GM12878 (cell line): ENCODE measurements at regions not wholly inside any gene's neighbourhood (a gene's known extent, or its start where the extent isn't known, plus 50 kb on each side); places are given as distances from the start of the nearest gene placed in this dataset.

Experiments used
- ATAC-seq: fragments of 200-7000 bp; cut with Tn5 transposase; 3 replicates; pipeline ENCODE4 v1.9.1; 2020; ENCODE audit warnings: mild to moderate bottlenecking, moderate library complexity
- BruUV-seq: library from RNA; stranded (reverse); fragments of 400-500 nt; replicated peaks from 2 replicates; lab custom pipeline; 2021; lab: Mats Ljungman, UMichigan
- CTCF ChIA-PET: fragments of 300-600 bp; sonication (Branson Sonifier 250); formaldehyde crosslinking; extraction: SDS; loops from one replicate; lab custom pipeline; 2021; ENCODE audit warnings: inconsistent platforms; lab: Yijun Ruan, JAX
- POLR2A ChIA-PET: fragments of 350-600 bp; formaldehyde crosslinking; extraction: SDS; loops from one replicate; lab custom pipeline; 2021; ENCODE audit warnings: inconsistent platforms; lab: Charles Lee
- RAD21 ChIA-PET: fragments of 300-600 bp; sonication (Branson Sonifier 250); formaldehyde crosslinking; loops from one replicate; lab custom pipeline; 2023; ENCODE audit warnings: antibody characterized with exemption; ENCODE audit not compliant: unreplicated experiment; lab: Charles Lee
- SMC1A ChIA-PET: fragments of 300-600 bp; sonication (Branson Sonifier 250); formaldehyde crosslinking; loops from one replicate; lab custom pipeline; 2023; ENCODE audit not compliant: unreplicated experiment, uncharacterized antibody; lab: Charles Lee
- DNase-seq: peaks from one replicate; pipeline ENCODE4 v3.0.0-alpha.2; 2011; ENCODE audit warnings: low read depth, low spot score
- FAIRE-seq: peaks from 3 replicates; lab custom pipeline; 2011; peaks lifted over from hg19 to GRCh38; lab: Jason Lieb, UNC
- H2AFZ ChIP-seq: 2 replicates; pipeline ENCODE4 v1.6.0; 2011; ENCODE audit warnings: low read depth, low read length, control low read depth; ENCODE audit not compliant: control insufficient read depth
- H3K27ac ChIP-seq: 2 replicates; pipeline ENCODE4 v1.5.1; 2011; ENCODE audit warnings: control low read depth; ENCODE audit not compliant: control insufficient read depth, insufficient read depth
- H3K27me3 ChIP-seq, 2 experiments: replicated peaks in 1 of 2; 2 replicates each; pipeline versions ENCODE4 v1.6.0 to v1.6.1; 2011; ENCODE audit warnings: low read length in 1 of 2; ENCODE audit not compliant: control insufficient read depth in 2 of 2, insufficient read depth in 2 of 2
- H3K36me3 ChIP-seq, 2 experiments: 2 replicates each; pipeline ENCODE4 v1.5.1; 2011; ENCODE audit warnings: low read length in 1 of 2; ENCODE audit not compliant: control insufficient read depth in 2 of 2, insufficient read depth in 2 of 2
- H3K4me1 ChIP-seq: 2 replicates; pipeline ENCODE4 v1.6.1; 2011; ENCODE audit warnings: mild to moderate bottlenecking, low read length, moderate library complexity, mixed read lengths; ENCODE audit not compliant: control insufficient read depth, insufficient read depth
- H3K4me2 ChIP-seq: 2 replicates; pipeline ENCODE4 v1.6.0; 2011; ENCODE audit warnings: control low read depth; ENCODE audit not compliant: control insufficient read depth, insufficient read depth
- H3K4me3 ChIP-seq: fragments of 200-600 bp; sonication (generic); 2 replicates; pipeline ENCODE4 v1.5.1; 2016
- H3K79me2 ChIP-seq: 2 replicates; pipeline ENCODE4 v1.6.0; 2011; ENCODE audit warnings: low read length; ENCODE audit not compliant: control insufficient read depth, insufficient read depth
- H3K9ac ChIP-seq: 2 replicates; pipeline ENCODE4 v1.8.0; 2011; ENCODE audit warnings: low read length, control low read depth, mixed read lengths; ENCODE audit not compliant: control insufficient read depth, insufficient read depth
- H3K9me3 ChIP-seq: replicated peaks from 3 replicates; pipeline ENCODE4 v1.5.1; 2011; ENCODE audit warnings: mild to moderate bottlenecking, low read length; ENCODE audit not compliant: control insufficient read depth, insufficient read depth
- H4K20me1 ChIP-seq: 2 replicates; pipeline ENCODE4 v1.6.0; 2011; ENCODE audit not compliant: control insufficient read depth, insufficient read depth
- ATF2 ChIP-seq: IDR thresholded peaks from 2 replicates; pipeline ENCODE4 v1.6.1; 2012; ENCODE audit warnings: low read length, inconsistent platforms
- KDM1A ChIP-seq: fragments of 200-600 bp; sonication (generic); IDR thresholded peaks from 2 replicates; pipeline ENCODE4 v1.6.1; 2016; ENCODE audit warnings: borderline replicate concordance
- NR2F1 ChIP-seq: fragments of 450-650 bp; conservative IDR thresholded peaks from 2 replicates; pipeline ENCODE4 v1.6.1; 2017; ENCODE audit warnings: mild to moderate bottlenecking
- NRF1 ChIP-seq: conservative IDR thresholded peaks from 2 replicates; pipeline ENCODE4 v1.6.1; 2011; ENCODE audit warnings: mild to moderate bottlenecking, low read depth, low read length, improper control_type of control experiment
- RFX5 ChIP-seq: IDR thresholded peaks from 2 replicates; pipeline ENCODE4 v1.6.1; 2011; ENCODE audit warnings: low read depth, low read length, improper control_type of control experiment
- SIX5 ChIP-seq: IDR thresholded peaks from 2 replicates; pipeline ENCODE4 v1.6.1; 2011; ENCODE audit warnings: mild to moderate bottlenecking, low read depth, low read length, moderate library complexity; ENCODE audit not compliant: severe bottlenecking
- SMAD5 ChIP-seq: IDR thresholded peaks from 2 replicates; pipeline ENCODE4 v1.6.1; 2016; ENCODE audit warnings: antibody characterized with exemption, low read depth
- STAT1 ChIP-seq: fragments of 450-650 bp; conservative IDR thresholded peaks from 2 replicates; pipeline ENCODE4 v1.6.1; 2014; ENCODE audit warnings: antibody characterized with exemption, mild to moderate bottlenecking
- TARDBP ChIP-seq: IDR thresholded peaks from 2 replicates; pipeline ENCODE4 v1.6.1; 2016; ENCODE audit warnings: borderline replicate concordance
- ZBTB4 ChIP-seq: fragments of 450-650 bp; formaldehyde crosslinking; IDR thresholded peaks from 2 replicates; pipeline ENCODE4 v1.4.0; 2022; ENCODE audit warnings: mild to moderate bottlenecking, moderate library complexity
- ZZZ3 ChIP-seq: IDR thresholded peaks from 2 replicates; pipeline ENCODE4 v1.6.1; 2011; ENCODE audit warnings: low read depth; ENCODE audit not compliant: control insufficient read depth, insufficient read length
- WGBS: methylation state at CpG from one replicate; pipeline ENCODE4 v1.1.6; 2016; ENCODE audit warnings: low lambda C conversion rate; ENCODE audit not compliant: insufficient replicate concordance, insufficient coverage; ENCODE audit errors: missing lambda C conversion rate; 5-methylcytosine and 5-hydroxymethylcytosine counted together
- in situ Hi-C: fragments of 300-500 bp; cut with MboI; formaldehyde crosslinking; loops from 9 replicates; pipeline ENCODE4 v1.14.3; 2018; ENCODE audit warnings: mixed read lengths
- intact Hi-C: fragments of 100-400 bp; cut with micrococcal nuclease; formaldehyde crosslinking; loops from one replicate; pipeline ENCODE4 v1.14.2; 2022; ENCODE audit not compliant: unreplicated experiment
- TF ChIP-seq, protein P1 (sequence below): IDR thresholded peaks from 2 replicates; pipeline ENCODE4 v1.6.1; 2012; ENCODE audit warnings: low read depth, low read length, improper control_type of control experiment
- TF ChIP-seq, protein P2 (sequence below): fragments of 450-650 bp; IDR thresholded peaks from 2 replicates; pipeline ENCODE4 v1.6.1; 2017; ENCODE audit warnings: mild to moderate bottlenecking, low read depth, inconsistent platforms; ENCODE audit not compliant: poor library complexity, severe bottlenecking

- Histone ChIP-seq H3K79me2 (no peaks in the 10 kb centered on the region), H3K9ac (no peak overlapping the region), H3K4me2 (no peak overlapping the region), H3K27me3 (no peaks in the 10 kb centered on the region; a peak in 1 of 4 replicates), H4K20me1 (no peaks in the 10 kb centered on the region), H2AFZ (no peak overlapping the region), H3K36me3 (no peaks in the 10 kb centered on the region), H3K9me3 (no peaks in the 10 kb centered on the region), H3K4me3 (no peak overlapping the region), H3K27ac (no peak overlapping the region), H3K4me1 (no peaks in the 10 kb centered on the region)
- intact Hi-C loops (no loop called here), in situ Hi-C loops (no loop called here)
- BruUV-seq: no TSS peak
- SMC1A ChIA-PET: no interaction called here
- TF ChIP-seq SMAD5 (no peak), SIX5 (no peak), ZZZ3 (no peak), KDM1A (no peak), RFX5 (no peak), NR2F1 (no peak), STAT1 (no peak), ZBTB4 (CRISPR knock-in tag) (no peak), TARDBP (no peak), NRF1 (no peak), ATF2 (no peak)
- TF ChIP-seq, protein P1, sequence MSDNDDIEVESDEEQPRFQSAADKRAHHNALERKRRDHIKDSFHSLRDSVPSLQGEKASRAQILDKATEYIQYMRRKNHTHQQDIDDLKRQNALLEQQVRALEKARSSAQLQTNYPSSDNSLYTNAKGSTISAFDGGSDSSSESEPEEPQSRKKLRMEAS: no peak
- TF ChIP-seq, protein P2, sequence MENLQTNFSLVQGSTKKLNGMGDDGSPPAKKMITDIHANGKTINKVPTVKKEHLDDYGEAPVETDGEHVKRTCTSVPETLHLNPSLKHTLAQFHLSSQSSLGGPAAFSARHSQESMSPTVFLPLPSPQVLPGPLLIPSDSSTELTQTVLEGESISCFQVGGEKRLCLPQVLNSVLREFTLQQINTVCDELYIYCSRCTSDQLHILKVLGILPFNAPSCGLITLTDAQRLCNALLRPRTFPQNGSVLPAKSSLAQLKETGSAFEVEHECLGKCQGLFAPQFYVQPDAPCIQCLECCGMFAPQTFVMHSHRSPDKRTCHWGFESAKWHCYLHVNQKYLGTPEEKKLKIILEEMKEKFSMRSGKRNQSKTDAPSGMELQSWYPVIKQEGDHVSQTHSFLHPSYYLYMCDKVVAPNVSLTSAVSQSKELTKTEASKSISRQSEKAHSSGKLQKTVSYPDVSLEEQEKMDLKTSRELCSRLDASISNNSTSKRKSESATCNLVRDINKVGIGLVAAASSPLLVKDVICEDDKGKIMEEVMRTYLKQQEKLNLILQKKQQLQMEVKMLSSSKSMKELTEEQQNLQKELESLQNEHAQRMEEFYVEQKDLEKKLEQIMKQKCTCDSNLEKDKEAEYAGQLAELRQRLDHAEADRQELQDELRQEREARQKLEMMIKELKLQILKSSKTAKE: no peak
- POLR2A ChIA-PET: no interaction called here
- RAD21 ChIA-PET: no interaction called here
- FAIRE-seq: no peak
- WGBS: 54% methylated on average over 9 of the region's 9 CpGs
- ATAC-seq: no peak
- CTCF ChIA-PET: no interaction called here
- no peak for DNase-seq
Measured at GRCh38 chr11:134516529-134516928, 104.5 kb upstream of the B3GAT1 start.
